Left colon (tissue), 2 donors: ENCODE measurements at regions not wholly inside any gene's neighbourhood (a gene's known extent, or its start where the extent isn't known, plus 50 kb on each side); places are given as distances from the start of the nearest gene placed in this dataset.

Experiments used
- ATAC-seq: fragments of 200-7000 bp; cut with Tn5 transposase; one replicate; pipeline ENCODE4 v1.9.1; 2020; ENCODE audit warnings: mild to moderate bottlenecking, moderate library complexity
- DNase-seq, 2 donors: peaks; one replicate each; pipeline ENCODE4 v3.0.0-alpha.2; 2020
- intact Hi-C, 2 donors: fragments of 100-400 bp; cut with DNase I in 1 of 2; cut with micrococcal nuclease in 1 of 2; formaldehyde crosslinking; loops; one replicate each; pipeline versions ENCODE4 v1.11.2 to v1.14.0; 2022; cut with DNase I, micrococcal nuclease
- donor health status: DM: no; HTN: no; CAD: no.
- donor health status: DM: yes; HTN: yes; CAD: no.

DNA sequence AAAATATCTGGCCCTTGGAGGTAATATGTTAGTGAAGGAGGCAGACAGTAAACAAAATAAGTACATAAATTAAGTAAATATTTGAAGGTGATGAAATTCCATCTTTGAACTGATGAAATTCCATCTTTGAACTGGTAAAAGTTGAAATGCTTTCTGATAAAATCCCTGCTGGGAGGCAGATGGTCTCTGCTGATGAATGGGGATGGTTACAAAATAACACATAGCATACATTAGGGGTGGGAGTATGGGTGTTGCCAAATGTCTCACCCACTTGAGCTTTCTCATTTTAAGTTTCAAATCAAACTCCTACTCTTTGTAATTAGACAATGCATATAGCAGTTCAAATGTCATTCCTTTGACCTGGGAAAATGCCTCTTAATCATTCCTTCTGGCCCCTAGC, 77.5 kb upstream of the SORCS3 start:
- ATAC-seq, result no peak
- intact Hi-C loops, result no loop called here
- no peak for DNase-seq

DNA sequence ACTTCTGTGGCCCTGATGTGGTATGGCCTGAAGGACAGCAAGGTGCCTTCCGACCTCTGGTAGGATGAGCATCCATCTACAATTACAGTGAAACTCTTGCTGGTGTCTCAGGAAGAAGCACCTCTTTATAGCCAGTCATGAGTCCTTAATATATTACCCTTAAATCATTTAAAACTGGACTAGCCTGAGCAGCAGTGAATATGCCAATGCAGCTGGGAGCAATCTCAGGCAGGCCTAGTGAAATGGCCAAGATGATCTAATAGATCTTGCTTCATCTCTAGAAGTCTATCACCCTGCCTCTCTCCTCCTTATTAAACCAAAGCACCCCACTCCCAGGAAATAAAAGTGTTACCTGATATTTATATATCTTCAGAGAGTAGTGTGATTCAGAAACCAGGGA, 66.7 kb upstream of the SORCS3 start:
- intact Hi-C loops, result no loop called here
- ATAC-seq (no peak), DNase-seq (no peak)

DNA sequence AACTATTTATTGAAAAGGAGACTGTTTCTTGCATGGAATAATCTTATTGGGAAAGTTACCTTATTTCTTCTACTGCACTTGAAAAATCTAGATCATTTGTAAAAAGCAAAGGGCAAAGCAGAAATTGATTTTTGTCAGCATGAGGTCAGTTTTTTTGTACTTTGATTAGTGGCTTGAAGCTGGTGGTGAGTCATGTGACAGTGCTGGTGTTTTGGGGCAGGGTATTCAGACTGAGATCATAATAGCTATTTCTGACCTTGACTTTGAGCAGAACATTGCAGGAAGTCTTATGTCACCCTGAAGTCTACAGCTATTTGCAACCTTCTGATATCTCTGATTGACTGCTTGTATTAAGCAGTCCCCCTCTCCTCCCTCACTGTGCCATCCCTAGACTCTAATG, 66.3 kb upstream of the SORCS3 start:
- DNase-seq (no peak), ATAC-seq (no peak)
- intact Hi-C loops, result no loop called here

DNA sequence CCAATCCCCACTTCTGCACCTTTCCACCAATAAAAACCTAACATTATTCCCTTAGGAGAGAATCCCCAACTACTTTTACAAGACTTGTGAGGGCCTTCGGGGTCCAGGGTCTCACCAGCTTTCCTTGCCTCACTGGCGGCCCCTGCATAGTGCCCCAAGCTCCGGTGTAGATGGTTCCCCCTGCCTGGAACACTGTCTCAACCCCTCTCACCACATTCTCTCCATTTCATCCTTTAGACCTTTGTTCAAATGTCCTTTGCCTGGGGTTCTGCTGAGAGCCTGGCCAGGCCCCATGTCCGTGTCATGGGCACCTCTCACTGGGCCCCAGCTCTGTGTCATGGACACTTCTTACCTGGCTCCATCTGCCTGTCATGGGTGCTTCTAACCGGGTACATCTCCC, 64.5 kb upstream of the SORCS3 start:
- ATAC-seq, result no peak
- intact Hi-C loops, result no loop called here

DNA sequence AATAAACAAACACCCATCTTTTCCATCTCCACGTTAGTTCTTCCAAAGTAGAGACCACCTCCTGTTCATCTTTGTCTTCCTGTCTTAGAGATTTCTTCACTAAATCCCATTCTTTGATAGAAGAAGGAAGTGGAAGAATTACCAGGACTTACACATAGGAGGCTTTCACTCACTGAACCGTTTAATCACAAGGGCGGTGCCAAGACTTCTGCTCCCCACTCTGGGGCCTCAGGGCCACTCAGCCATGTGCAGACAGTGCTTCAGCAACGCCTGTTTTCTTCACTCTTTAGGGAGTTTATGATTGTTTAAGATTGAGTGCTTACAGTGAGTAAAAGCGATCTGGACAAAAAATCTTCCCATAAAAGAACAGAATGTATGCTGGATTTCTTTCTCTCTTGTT, 63.9 kb upstream of the SORCS3 start:
- intact Hi-C loops, result no loop called here
- DNase-seq (no peak), ATAC-seq (no peak)

More for the DNA sequence above, 64.5 kb upstream of the SORCS3 start:
- no peak for DNase-seq

DNA sequence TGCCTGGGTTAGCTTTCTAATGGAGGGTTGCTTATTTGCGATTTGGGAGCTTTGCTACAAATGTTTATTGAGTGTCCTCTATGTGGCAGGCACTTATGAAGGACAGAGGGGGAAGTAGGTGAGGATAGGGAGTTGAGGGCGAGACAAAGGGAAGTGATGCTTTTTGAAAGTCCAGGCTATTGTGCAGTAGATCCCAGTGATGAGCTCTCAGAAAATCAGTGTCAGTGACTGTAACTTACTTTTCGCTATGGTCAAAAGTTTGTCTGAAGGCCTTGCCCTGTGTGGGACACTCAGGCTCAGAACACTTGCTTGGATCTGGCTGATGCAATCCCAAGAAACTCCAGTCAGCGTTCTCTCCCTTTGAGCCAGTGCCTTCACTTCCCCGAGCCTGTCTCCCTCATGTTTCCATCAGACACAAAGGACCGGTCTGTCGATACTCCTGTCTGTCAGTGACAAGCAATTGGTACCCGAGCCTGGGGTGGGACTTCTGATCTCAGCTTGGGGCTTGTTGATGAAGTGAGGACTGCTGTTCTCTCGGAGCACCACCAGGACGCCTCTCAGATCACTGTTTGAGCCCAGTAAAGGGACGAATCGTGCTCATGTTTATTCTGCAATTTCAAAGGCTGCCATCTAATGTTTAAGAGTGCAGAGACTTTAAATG, 63.1 kb upstream of the SORCS3 start:
- ATAC-seq, result no peak
- no peak for DNase-seq
- intact Hi-C loops, result no loop called here

DNA sequence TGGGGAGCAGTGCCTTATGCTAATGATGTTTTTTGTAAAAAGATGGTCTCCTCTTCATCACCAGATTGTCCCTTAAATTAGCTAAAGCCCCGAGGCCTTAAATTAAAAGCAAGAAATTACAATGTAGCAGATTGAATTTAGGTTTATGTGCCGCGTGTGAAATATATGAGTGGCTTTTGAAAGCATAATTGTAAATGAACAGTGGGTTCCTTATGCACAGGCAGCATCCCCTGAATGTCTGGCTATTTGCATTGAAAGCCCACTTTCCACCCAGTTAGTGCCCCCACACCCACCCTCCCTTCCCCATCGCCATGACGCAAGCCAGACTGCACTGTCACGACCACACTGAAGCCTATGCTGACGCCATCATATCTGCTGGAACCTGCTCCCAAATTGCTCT, 62.4 kb upstream of the SORCS3 start:
- intact Hi-C loops, result no loop called here
- ATAC-seq (no peak), DNase-seq (no peak)

DNA sequence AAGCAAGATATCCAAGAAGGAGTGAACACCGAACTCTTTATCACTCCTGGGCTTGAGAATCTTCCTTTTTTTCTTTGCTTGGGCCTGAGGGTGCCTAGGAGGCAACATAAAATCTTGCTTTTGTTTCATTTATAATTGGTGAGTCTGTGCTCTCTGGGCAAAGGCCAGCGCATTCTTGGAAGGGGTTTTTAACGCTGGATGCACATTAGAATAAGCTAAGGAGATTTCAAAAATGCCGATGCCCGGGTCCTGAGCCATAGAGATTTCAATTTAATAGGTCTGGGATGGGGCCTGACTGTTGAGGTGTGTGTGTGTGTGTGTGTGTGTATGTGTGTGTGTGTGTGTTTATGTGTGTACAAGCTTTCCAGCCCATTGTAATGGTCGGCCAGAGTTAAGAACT, 62.0 kb upstream of the SORCS3 start:
- intact Hi-C loops, result no loop called here
- ATAC-seq (no peak), DNase-seq (no peak)

DNA sequence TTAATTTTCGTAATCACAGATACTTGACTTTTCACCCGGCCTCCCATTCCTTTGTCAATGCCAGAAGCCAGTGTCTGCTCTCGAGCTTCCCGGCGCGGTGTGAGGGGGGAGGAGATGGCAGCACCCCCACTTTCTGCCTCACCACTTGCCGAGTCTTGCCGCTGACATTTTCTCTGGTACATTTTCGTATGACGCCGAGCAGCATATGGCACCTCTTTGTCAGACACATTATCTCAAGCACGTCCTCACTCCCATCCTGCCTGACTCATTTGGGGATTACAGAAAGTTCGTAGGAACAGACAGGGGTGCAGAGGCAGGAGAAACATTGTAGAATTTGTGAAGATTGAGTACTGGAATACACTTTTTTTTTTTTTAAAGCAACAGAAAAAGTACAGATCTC, 60.8 kb upstream of the SORCS3 start:
- ATAC-seq (no peak), DNase-seq (no peak)
- intact Hi-C loops, result no loop called here

DNA sequence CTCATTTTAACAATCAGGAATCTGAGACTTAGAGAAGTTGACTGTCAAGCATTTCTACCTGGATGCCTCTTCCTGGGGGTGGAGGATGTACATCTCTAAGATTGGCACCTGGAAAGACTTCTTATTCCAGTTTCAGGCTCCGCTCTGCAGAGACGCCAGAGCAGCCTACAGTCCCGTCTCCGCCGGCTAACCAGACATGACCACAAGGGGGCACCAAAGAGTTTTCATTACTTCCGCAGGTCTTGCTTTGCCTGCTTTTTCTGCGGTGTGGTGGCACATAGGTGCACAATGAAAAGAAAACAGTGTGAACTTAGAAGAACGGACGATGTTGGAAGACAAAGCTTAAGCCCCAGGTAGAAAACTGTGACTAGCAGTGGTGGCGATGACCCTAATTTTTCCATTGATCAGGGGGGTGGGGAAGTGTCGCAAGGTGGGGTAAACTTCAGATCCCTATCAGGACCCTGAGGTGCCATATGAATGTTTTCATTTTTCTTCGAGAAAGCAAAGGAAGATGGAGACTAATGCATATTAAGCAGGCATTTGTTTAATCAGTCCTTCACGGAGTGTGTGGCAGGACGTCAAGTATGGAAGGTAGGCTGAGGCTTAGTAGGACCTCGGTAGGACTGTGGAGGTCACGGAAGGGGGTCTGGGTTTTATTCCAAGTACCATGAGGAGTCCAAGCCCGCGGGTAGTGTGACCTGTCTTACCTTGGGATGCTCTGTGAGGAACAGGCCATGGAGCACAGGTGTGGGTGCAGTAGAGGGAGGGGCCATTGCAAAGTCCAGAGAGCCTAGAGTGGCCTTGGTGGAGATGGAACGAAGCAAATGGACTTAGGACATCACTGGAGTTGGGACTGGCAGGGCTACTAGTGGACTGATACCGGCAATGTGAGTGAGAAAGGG, 60.1 kb upstream of the SORCS3 start:
- ATAC-seq (peak; percentile 72), DNase-seq (peak; percentile 34 to 69)
- intact Hi-C loops, result no loop called here

DNA sequence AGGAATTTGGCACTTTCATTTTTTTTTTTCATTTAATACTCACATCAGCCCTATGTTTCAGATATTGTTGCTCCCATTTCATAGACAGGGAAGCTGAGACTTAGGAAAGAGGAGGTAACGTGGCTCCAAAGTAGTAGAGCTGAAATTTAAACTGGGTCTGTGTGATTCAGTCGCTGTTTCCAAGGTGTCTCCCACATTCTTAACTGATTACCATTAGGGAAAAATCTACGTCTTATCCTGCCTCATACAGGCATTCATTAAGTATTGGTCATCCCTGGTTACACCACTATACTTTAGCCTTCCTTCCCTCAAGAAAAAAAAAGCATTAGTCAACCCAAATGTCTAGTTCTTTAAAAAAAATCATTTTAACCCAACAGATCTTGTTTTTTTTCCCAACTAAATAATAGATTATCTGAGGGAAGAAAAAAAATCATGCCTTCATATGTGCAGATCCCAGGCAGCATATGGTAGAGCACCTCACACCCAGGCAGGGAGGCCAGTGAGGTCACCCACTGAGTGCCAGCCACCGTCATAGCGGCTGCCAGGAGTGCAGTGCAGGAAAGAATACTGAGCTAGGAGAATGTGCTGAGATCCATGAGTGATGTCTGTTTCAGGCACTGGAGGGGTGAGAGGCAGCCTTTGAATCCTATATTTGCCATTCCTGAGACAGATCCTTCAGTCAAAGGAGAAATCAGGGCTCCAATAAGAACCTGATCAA, 59.0 kb upstream of the SORCS3 start:
- intact Hi-C loops, result no loop called here
- DNase-seq (no peak), ATAC-seq (no peak)

DNA sequence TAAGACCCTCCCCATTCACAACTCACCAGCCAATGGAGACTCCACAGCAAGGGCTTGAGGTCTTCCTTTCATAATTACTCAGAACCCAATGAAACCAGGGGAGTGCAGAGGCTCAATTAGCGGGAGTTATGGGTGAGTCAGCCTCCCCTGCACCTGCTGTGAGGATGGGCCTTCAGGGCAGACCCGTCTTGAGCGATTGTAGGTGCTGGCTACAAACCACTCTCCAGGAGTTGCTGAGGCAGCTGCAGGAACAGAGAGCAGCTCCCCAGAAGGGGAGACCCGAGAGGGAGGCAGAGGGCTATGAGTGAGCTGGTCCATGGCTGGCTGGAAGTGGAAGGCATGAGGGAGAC, 58.5 kb upstream of the SORCS3 start:
- ATAC-seq, result no peak
- DNase-seq, result no peak
- intact Hi-C loops, result no loop called here

DNA sequence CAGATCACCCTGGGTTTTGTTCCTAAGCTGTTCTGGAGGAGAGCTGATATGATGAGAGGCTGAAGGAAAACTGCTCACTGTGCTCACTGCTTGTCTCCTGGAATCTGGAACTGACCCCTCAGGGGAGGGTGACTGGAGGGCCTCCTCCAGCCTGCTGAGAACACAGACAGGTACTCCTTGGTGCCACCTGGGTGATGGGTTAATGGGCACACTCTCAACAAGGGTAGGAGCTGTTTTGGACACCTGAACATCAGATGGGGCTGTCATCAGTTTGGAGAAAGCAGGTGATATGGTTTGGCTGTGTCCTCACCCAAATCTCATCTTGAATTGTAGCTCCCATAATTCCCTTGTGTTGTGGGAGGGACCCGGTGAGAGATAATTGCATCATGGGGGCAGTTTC, 58.1 kb upstream of the SORCS3 start:
- no peak for ATAC-seq
- no peak for DNase-seq
- intact Hi-C loops, result no loop called here

DNA sequence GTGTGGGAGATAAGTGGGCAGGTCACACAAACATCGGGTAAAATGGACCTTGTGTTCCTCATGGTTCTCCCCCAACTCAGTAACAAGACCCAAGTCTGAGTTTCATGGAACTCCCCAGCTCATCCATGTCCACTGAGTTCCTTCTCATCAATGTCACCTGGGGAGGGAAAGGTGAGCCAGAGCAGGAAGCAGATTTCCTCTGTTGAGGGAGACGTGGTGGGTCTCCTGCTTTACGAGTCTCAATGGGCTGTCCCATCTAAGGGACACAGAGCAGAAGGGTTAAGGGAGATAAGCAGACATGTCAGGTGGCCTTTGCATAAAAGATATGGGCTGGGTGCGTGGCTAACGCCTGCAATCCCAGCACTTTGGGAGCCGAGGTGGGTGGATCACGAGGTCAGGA, 56.5 kb upstream of the SORCS3 start:
- no peak for DNase-seq
- ATAC-seq, result no peak
- intact Hi-C loops, result no loop called here

DNA sequence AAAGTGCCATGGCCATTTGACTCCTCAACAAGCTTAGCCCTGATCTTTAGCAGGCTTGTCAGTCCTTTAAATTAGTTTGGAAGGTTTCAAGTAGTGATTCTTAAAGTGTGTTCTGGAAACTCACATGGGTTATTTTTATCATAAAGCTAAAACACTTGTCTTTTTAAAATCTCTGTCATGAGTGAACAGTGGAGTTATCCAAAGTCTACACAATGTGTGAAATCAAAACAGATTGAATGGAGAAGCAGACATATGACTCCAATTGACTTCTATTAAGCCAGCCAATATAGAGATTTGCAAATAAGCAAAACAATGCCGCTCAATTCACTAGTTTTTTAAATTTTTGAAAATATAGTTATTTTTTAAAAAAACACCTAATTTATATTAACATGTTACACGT, 53.3 kb upstream of the SORCS3 start:
- DNase-seq (no peak), ATAC-seq (no peak)
- intact Hi-C loops, result no loop called here

DNA sequence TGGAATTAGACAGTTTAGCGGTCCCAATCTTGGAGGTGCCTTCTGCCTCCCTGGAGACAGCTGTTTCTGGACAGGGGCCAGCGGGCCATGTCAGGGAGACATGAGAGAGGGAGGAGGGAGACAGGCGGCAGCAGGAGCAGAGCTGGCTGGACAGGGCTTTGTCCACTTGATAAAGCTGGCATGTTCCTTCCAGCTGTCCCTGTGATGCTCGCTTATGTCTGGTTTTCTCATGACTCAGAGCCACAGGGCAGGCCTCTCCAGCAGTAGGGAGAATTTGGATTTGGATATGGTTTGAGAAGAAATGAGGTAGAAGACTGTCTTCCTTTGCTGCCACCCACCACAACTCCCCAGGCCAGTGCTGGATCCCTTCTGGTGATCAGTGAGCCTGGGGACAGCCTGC, 51.7 kb upstream of the SORCS3 start:
- ATAC-seq (no peak), DNase-seq (no peak)
- intact Hi-C loops, result no loop called here

DNA sequence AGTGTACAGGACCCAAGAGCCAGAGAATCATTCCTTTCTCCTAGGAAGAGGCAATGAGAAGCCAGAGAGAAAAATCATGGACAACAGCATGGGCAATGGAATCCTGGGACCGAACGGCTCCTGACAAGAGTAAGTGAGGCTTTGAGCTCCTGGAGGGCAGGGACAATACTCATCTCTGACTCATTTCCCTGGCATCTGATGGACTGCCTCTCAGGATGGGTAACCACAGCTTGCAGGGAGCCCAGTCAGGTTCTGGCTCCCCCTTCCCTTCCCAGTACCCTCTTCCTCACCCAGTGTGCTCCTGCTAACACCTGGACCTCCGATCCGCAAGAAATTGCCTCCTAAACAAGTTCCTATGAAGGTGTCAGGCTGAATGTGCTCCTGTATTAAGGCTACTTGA, 51.2 kb upstream of the SORCS3 start:
- ATAC-seq (no peak), DNase-seq (no peak)
- intact Hi-C loops, result no loop called here
